ENCODE measurements at regions not wholly inside any gene's neighbourhood (a gene's known extent, or its start where the extent isn't known, plus 50 kb on each side); places are given as distances from the start of the nearest gene placed in this dataset.
"Not testable (repeated sequence)": the region's sequence is repeated elsewhere in the genome, so short reads cannot be mapped to it uniquely, and the experiment has no call there.

DNA sequence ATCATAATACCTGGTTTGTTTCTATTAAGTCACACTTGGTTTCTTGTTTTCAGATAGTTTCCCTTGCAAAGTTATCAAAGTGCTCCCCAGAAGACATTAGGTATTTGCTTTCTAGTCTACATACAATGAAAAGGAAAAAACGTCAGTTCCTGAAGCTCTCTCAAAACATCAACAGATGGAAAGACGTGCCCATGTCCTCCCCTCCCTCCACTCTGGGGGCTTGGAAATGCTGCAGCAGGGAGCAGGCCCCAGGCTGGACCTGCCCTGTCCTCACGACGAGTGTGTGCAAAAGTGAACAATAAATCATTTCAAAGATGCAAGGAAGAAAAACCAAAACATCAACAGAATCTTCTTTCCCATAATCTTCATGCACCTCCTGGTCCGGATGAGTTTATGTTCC lies 118.5 kb downstream of the USP22 start:
- no peak overlapping the region for H3K27ac ChIP-seq
- TF ChIP-seq, protein P1, sequence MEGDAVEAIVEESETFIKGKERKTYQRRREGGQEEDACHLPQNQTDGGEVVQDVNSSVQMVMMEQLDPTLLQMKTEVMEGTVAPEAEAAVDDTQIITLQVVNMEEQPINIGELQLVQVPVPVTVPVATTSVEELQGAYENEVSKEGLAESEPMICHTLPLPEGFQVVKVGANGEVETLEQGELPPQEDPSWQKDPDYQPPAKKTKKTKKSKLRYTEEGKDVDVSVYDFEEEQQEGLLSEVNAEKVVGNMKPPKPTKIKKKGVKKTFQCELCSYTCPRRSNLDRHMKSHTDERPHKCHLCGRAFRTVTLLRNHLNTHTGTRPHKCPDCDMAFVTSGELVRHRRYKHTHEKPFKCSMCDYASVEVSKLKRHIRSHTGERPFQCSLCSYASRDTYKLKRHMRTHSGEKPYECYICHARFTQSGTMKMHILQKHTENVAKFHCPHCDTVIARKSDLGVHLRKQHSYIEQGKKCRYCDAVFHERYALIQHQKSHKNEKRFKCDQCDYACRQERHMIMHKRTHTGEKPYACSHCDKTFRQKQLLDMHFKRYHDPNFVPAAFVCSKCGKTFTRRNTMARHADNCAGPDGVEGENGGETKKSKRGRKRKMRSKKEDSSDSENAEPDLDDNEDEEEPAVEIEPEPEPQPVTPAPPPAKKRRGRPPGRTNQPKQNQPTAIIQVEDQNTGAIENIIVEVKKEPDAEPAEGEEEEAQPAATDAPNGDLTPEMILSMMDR (IDR thresholded peaks at IDR 0.05) = no peak
- TF ChIP-seq ZFX (IDR thresholded peaks at IDR 0.05; ENCODE audit: borderline replicate concordance) = no peak

DNA sequence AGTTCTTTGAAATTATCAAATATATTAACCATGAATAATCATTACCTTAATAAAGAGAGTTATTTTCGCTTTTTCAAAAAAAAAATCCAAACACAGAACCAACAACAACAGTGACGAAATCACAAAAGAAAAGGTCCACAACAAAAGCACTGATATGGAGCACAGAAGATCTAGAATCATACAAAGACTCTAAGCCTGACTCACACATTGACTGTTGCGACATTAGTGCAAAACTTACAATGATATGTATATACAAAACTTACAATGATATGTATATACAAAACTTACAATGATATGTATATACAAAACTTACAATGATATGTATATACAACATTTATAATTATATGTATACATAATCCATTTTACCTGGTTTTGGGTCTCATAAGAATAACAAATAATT lies 117.7 kb downstream of the USP22 start:
- no peak overlapping the region for H3K27ac ChIP-seq
- no peak for TF ChIP-seq ZFX (IDR thresholded peaks at IDR 0.05; ENCODE audit: borderline replicate concordance)
- TF ChIP-seq, protein P1 (IDR thresholded peaks at IDR 0.05) = no peak

DNA sequence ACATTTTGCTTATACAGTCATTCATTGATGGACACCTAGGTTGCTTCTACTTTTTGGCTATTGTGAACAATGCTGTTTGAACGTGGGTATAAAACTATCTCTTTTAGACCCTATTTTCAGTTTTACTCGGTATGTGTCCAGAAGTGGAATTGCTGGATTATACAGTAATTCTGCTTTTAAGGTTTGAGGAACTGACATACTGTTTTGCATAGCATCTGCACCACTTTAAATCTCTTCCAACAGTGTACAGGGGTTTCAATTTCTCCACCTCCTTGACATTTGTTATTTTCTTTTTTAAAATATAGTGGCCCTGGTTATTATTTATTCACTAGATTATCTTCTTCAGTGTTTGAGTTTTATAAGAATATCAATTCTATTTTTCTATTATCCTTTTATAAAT lies 116.9 kb downstream of the USP22 start:
- H3K27ac ChIP-seq = no peak overlapping the region
- TF ChIP-seq, protein P1 (IDR thresholded peaks at IDR 0.05) = no peak
- no peak for TF ChIP-seq ZFX (IDR thresholded peaks at IDR 0.05; ENCODE audit: borderline replicate concordance)

DNA sequence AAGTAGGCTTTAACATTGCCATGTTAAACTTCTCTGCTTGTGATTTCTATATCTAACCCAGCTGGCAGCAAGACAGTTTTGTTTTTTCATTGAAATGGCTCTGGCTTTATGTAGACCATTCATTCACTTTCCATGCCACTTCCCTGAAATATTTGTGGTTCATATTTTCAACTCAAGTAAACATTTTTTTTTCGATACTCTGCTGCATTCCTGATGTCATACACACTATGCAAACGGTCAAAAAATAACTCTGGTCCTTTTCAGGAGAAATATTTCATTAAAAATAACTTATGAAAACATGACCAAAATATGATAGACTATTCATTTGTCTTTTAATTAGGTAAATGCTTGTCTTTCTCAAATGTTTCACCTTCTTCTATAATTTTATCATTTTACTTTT lies 116.3 kb downstream of the USP22 start:
- TF ChIP-seq ZFX (IDR thresholded peaks at IDR 0.05; ENCODE audit: borderline replicate concordance) = no peak
- TF ChIP-seq, protein P1 (IDR thresholded peaks at IDR 0.05) = no peak
- no peak overlapping the region for H3K27ac ChIP-seq

DNA sequence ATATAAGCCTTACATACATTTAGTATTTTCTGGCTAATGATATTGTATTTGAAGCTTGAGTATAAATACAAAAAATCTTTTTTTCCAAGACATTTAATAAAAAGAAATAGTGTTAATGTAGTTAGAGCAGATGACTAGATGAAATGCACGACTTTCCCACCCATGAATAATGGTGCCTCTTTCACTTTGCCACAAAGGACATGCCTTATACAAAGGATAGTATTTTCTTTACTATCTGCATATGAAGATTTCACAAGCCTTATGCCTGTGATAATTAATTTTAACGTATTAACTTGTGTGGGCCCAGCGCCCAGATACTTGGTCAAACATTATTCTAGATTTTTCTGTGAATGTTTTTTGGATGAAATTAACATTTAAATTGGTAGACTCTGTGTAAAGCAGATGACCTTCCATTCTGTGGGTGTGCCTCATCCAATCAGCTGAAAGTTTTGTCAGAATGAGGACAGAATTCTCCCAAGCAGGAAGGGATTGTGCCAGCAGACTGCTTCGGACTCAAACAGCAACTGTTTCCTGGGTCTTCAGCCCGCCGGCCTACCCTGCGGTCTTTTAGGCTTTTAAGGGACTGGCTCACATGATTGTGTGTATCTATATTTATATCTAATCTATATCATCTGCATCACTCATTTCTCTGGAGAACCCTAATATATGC lies 115.4 kb downstream of the USP22 start:
- no peak overlapping the region for H3K27ac ChIP-seq
- TF ChIP-seq, protein P1 (IDR thresholded peaks at IDR 0.05) = no peak
- no peak for TF ChIP-seq ZFX (IDR thresholded peaks at IDR 0.05; ENCODE audit: borderline replicate concordance)

DNA sequence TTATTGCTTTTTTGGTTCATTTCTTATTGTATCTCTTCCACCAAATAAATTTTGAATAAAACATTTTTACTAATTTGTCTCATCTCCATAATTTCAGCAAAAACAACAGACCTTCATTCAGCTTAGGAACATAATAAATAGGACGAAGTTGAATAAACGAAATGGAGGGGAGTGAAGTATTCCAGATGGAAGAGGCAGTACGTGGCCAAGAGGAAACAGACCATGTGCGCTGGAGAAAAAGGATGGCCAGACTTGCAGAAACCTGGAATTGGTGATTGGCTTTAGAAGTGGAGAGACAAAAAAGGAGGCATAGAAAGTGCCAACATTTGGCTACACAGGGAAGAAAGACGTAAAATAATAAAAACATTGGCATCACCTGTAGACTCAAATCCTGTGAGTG lies 113.5 kb downstream of the USP22 start:
- no peak overlapping the region for H3K27ac ChIP-seq
- TF ChIP-seq, protein P1 (IDR thresholded peaks at IDR 0.05) = no peak
- no peak for TF ChIP-seq ZFX (IDR thresholded peaks at IDR 0.05; ENCODE audit: borderline replicate concordance)

DNA sequence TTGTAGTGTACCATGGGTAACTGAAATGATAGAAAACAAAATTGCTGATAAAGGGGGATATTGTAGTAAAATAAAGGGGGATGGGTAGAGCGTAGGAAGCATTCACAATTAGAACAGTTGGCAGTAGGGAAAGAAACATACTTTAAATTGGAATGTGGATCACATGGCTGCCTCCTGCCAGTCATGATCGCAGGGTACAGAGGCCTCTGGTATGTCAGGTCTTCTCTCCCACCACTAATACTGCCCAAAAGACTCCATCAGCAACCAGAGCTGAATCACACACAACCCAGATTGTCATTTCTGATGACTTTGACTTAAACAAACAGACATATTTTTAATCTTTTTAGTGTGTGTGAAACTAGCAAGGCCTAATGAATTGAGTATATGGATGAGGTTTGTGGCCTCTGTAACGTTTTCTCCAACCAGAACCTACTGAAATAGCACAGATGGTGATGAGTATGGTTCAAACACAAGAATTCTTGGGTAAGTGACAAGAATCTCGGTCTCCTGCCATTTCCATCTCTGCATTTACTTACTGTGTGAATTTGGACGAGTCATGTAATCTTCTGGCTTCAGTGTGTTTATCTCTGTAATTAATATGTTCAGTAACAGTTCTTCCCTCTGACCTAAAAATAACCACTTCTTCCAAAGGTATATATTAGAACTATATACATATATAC lies 112.6 kb downstream of the USP22 start:
- TF ChIP-seq ZFX (IDR thresholded peaks at IDR 0.05; ENCODE audit: borderline replicate concordance) = no peak
- TF ChIP-seq, protein P1 (IDR thresholded peaks at IDR 0.05) = no peak
- no peak overlapping the region for H3K27ac ChIP-seq

DNA sequence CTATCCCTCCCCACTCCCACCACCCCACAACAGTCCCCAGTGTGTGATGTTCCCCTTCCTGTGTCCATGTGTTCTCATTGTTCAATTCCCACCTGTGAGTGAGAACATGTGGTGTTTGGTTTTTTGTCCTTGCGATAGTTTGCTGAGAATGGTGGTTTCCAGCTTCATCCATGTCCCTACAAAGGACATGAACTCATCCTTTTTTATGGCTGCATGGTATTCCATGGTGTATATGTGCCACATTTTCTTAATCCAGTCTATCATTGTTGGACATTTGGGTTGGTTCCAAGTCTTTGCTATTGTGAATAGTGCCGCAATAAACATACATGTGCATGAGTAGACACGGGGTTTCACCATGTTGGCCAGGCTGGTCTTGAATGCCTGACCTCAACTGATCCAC lies 109.8 kb downstream of the USP22 start:
- H3K27ac ChIP-seq = not testable (repeated sequence)
